DOHH2 (cell line): ENCODE measurements at regions not wholly inside any gene's neighbourhood (a gene's known extent, or its start where the extent isn't known, plus 50 kb on each side); places are given as distances from the start of the nearest gene placed in this dataset.
"Not testable (repeated sequence)": the region's sequence is repeated elsewhere in the genome, so short reads cannot be mapped to it uniquely, and the experiment has no call there.

Source experiments
- H3F3A ChIP-seq: fragments of 200-600 bp; sonication (generic), shearing (Covaris generic); 2 replicates; pipeline ENCODE4 v1.6.0; 2016; ENCODE audit warnings: antibody characterized with exemption, mild to moderate bottlenecking; ENCODE audit not compliant: control insufficient read depth, insufficient read depth
- H3K27ac ChIP-seq: fragments of 200-600 bp; sonication (generic); 2 replicates; pipeline ENCODE4 v1.5.1; 2014; ENCODE audit warnings: low read depth, mild to moderate bottlenecking, low read length, moderate library complexity
- H3K27me3 ChIP-seq: fragments of 200-600 bp; sonication (generic); 2 replicates; pipeline ENCODE4 v1.6.1; 2014; ENCODE audit warnings: mild to moderate bottlenecking, low read length, mixed read lengths; ENCODE audit not compliant: control insufficient read depth
- H3K36me3 ChIP-seq: fragments of 200-600 bp; sonication (generic); 2 replicates; pipeline ENCODE4 v1.6.1; 2014; ENCODE audit warnings: mild to moderate bottlenecking, low read length, moderate library complexity, mixed read lengths; ENCODE audit not compliant: control insufficient read depth
- H3K4me1 ChIP-seq: fragments of 200-600 bp; sonication (generic); 2 replicates; pipeline ENCODE4 v1.6.1; 2014; ENCODE audit warnings: mild to moderate bottlenecking, low read length, mixed read lengths; ENCODE audit not compliant: control insufficient read depth
- H3K4me2 ChIP-seq: fragments of 200-600 bp; sonication (generic); 2 replicates; pipeline ENCODE4 v1.6.0; 2014; ENCODE audit warnings: mild to moderate bottlenecking, low read length, moderate library complexity
- H3K4me3 ChIP-seq: fragments of 200-600 bp; sonication (generic); 2 replicates; pipeline ENCODE4 v1.5.1; 2014; ENCODE audit warnings: mild to moderate bottlenecking, low read length, mixed read lengths
- H3K79me2 ChIP-seq: fragments of 200-600 bp; sonication (generic); 2 replicates; pipeline ENCODE4 v1.6.1; 2014; ENCODE audit warnings: mild to moderate bottlenecking, low read length, mixed read lengths; ENCODE audit not compliant: control insufficient read depth
- H3K9me2 ChIP-seq: fragments of 200-600 bp; sonication (generic); replicated peaks from 2 replicates; pipeline ENCODE4 v1.6.1; 2014; ENCODE audit warnings: mild to moderate bottlenecking, low read length, mixed read lengths; ENCODE audit not compliant: control insufficient read depth
- H3K9me3 ChIP-seq: fragments of 200-600 bp; sonication (generic); 2 replicates; pipeline ENCODE4 v1.6.1; 2014; ENCODE audit warnings: antibody characterized with exemption, low read length, mixed read lengths; ENCODE audit not compliant: control insufficient read depth, insufficient read depth
- H4K20me1 ChIP-seq: fragments of 200-600 bp; sonication (generic); 2 replicates; pipeline ENCODE4 v1.6.0; 2014; ENCODE audit warnings: low read depth, mild to moderate bottlenecking, antibody characterized with exemption, low read length, moderate library complexity; ENCODE audit not compliant: control insufficient read depth, insufficient read depth
- CTCF ChIP-seq: fragments of 200-600 bp; sonication (generic); IDR thresholded peaks from one replicate; pipeline ENCODE4 v1.5.1; 2014; ENCODE audit warnings: antibody characterized with exemption, mild to moderate bottlenecking, low read depth, low read length; ENCODE audit not compliant: poor library complexity, severe bottlenecking
- EZH2phosphoT487 ChIP-seq: fragments of 200-600 bp; sonication (generic); IDR thresholded peaks from 2 replicates; pipeline ENCODE4 v1.6.1; 2017; ENCODE audit warnings: borderline replicate concordance, mild to moderate bottlenecking, antibody characterized with exemption, low read length, moderate library complexity, mixed read lengths

GRCh38 chr17:21495281-21495680 is 119.1 kb downstream of the KCNJ12 start:
- Histone ChIP-seq H3F3A (no peaks in the 10 kb centered on the region), H3K27ac (no peak overlapping the region), H3K79me2 (no peaks in the 10 kb centered on the region), H3K9me2 (no peaks in the 10 kb centered on the region), H3K4me3 (no peak overlapping the region), H4K20me1 (no peaks in the 10 kb centered on the region), H3K4me1 (no peaks in the 10 kb centered on the region), H3K36me3 (no peaks in the 10 kb centered on the region), H3K4me2 (no peak overlapping the region), H3K27me3 (peaks cover 18% of the 10 kb centered on the region), H3K9me3 (no peaks in the 10 kb centered on the region)
- no peak for TF ChIP-seq EZH2phosphoT487

GRCh38 chr17:21500064-21500463 is 123.9 kb downstream of the KCNJ12 start:
- Histone ChIP-seq H4K20me1 (no peaks in the 10 kb centered on the region), H3K9me2 (no peaks in the 10 kb centered on the region), H3K4me1 (no peaks in the 10 kb centered on the region), H3K27me3 (peaks cover 18% of the 10 kb centered on the region), H3K27ac (no peak overlapping the region), H3K79me2 (no peaks in the 10 kb centered on the region), H3K4me3 (no peak overlapping the region), H3F3A (no peaks in the 10 kb centered on the region), H3K9me3 (no peaks in the 10 kb centered on the region), H3K36me3 (no peaks in the 10 kb centered on the region), H3K4me2 (no peak overlapping the region)
- TF ChIP-seq CTCF (no peak), EZH2phosphoT487 (no peak)

- not testable (repeated sequence) for H3K27me3 ChIP-seq, H3K4me2 ChIP-seq, H3K9me2 ChIP-seq, H3F3A ChIP-seq, H4K20me1 ChIP-seq, H3K4me3 ChIP-seq, H3K36me3 ChIP-seq, H3K27ac ChIP-seq, H3K9me3 ChIP-seq, H3K4me1 ChIP-seq, H3K79me2 ChIP-seq
Observed at GRCh38 chr17:21501927-21502700, 126.0 kb downstream of the KCNJ12 start.

- H3K36me3 ChIP-seq = no peaks in the 10 kb centered on the region
- no peaks in the 10 kb centered on the region for H3F3A ChIP-seq
- H4K20me1 ChIP-seq = no peaks in the 10 kb centered on the region
- H3K9me2 ChIP-seq = no peaks in the 10 kb centered on the region
- no peak overlapping the region for H3K27ac ChIP-seq
- TF ChIP-seq CTCF (no peak), EZH2phosphoT487 (no peak)
- peaks cover 13% of the 10 kb centered on the region for H3K27me3 ChIP-seq
- no peaks in the 10 kb centered on the region for H3K9me3 ChIP-seq
- H3K79me2 ChIP-seq = no peaks in the 10 kb centered on the region
- no peaks in the 10 kb centered on the region for H3K4me1 ChIP-seq
- H3K4me2 ChIP-seq = no peak overlapping the region
- no peak overlapping the region for H3K4me3 ChIP-seq
Observed at GRCh38 chr17:21505819-21506815, 130.0 kb downstream of the KCNJ12 start.

- H3K9me2 ChIP-seq, H3K4me3 ChIP-seq, H3F3A ChIP-seq, H3K27ac ChIP-seq, H3K36me3 ChIP-seq, H3K4me1 ChIP-seq, H3K4me2 ChIP-seq, H3K9me3 ChIP-seq, H3K79me2 ChIP-seq, H4K20me1 ChIP-seq: not testable (repeated sequence)
- peaks cover 23% of the 10 kb centered on the region for H3K27me3 ChIP-seq
Observed at GRCh38 chr17:21507806-21508205, 131.6 kb downstream of the KCNJ12 start.
